ENCODE measurements at regions not wholly inside any gene's neighbourhood (a gene's known extent, or its start where the extent isn't known, plus 50 kb on each side); places are given as distances from the start of the nearest gene placed in this dataset.

DNA sequence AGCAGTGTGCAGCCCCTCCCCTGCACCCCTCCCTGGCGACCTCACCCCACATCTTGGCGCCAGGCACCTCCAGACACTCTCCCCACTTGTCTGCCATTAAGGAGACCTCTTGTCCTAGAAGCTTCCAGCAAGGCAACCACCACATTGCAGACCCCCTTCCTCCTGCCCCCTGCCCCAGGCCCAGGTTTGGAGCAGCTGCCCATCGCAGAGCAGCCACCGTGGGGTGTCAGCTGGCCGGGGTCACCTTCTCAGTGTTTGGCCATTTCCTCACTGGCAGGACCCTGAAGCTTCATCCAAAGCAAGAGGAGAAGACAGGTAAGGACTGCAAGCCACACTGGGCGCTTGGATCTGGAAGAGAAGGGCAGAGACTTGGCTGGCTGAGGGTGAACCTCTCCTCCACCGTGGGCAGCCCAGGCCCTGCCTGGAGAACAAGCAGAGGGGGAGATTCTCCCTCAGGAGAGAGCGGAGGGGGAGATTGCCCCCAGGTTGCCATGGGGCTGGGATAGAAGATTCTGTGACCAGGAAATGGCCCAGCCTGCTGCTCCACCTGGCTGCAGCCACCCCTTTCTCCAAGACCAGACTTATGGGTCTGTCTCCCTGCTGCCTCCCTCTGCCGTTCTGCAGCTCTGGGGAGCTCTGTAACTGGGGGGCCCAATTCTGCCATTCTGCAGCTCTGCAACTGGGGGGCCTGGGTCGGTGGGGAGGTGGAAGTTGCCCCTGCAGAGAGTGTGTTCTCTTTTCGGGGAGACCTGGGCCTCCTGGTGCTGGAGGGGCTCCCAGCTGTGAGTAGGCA, 72.9 kb upstream of the C14orf180 start:
- TF ChIP-seq POLR2A (IDR thresholded peaks at IDR 0.05): no peak
- no peak for TF ChIP-seq CTCF (IDR thresholded peaks at IDR 0.05)
- TF ChIP-seq POLR2AphosphoS5 (IDR thresholded peaks at IDR 0.05): no peak
